ENCODE measurements at regions not wholly inside any gene's neighbourhood (a gene's known extent, or its start where the extent isn't known, plus 50 kb on each side); places are given as distances from the start of the nearest gene placed in this dataset.

DNA sequence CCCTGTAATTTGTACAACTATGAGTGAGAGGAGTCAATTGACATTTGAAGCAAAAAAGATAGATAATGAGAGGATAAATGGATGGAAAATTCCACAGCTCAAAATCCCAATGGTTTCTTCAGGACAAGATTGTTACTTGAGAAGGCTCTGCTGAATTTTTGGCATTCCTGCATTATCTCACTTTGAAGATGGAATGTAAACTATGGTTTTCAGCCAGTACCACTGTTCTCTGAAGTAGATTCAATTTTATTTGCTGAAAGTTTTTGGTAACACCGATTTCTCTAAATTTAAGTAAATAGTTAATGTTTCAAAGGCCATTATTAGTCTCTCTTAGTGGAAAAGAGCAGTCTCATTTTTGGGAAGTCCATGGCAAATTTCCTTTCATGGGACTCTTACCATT lies 121.9 kb upstream of the SLC38A2 start:
- TF ChIP-seq POLR2AphosphoS5 (IDR thresholded peaks at IDR 0.05; ENCODE audit: insufficient read depth, low read depth, low read length) (no peak), EZH2 (IDR thresholded peaks at IDR 0.05; ENCODE audit: borderline replicate concordance, low read depth, low read length, severe bottlenecking) (no peak)
- TF ChIP-seq, protein P1, sequence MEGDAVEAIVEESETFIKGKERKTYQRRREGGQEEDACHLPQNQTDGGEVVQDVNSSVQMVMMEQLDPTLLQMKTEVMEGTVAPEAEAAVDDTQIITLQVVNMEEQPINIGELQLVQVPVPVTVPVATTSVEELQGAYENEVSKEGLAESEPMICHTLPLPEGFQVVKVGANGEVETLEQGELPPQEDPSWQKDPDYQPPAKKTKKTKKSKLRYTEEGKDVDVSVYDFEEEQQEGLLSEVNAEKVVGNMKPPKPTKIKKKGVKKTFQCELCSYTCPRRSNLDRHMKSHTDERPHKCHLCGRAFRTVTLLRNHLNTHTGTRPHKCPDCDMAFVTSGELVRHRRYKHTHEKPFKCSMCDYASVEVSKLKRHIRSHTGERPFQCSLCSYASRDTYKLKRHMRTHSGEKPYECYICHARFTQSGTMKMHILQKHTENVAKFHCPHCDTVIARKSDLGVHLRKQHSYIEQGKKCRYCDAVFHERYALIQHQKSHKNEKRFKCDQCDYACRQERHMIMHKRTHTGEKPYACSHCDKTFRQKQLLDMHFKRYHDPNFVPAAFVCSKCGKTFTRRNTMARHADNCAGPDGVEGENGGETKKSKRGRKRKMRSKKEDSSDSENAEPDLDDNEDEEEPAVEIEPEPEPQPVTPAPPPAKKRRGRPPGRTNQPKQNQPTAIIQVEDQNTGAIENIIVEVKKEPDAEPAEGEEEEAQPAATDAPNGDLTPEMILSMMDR (IDR thresholded peaks at IDR 0.05; ENCODE audit: extremely low read depth in 1 of 2, insufficient read depth in 1 of 2, low read depth in 1 of 2, low read length in 2 of 2): no peak
- TF ChIP-seq, protein P2, sequence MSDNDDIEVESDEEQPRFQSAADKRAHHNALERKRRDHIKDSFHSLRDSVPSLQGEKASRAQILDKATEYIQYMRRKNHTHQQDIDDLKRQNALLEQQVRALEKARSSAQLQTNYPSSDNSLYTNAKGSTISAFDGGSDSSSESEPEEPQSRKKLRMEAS (IDR thresholded peaks at IDR 0.05; ENCODE audit: insufficient read depth, insufficient read length): no peak

Measured in endothelial cell of umbilical vein (primary cell).